Neural progenitor cell (in vitro differentiated cells): ENCODE measurements at regions not wholly inside any gene's neighbourhood (a gene's known extent, or its start where the extent isn't known, plus 50 kb on each side); places are given as distances from the start of the nearest gene placed in this dataset.

Experiments used
- DNase-seq: peaks from one replicate; pipeline ENCODE4 v3.0.0-alpha.2; 2016; ENCODE audit warnings: low spot score
- H2AFZ ChIP-seq: fragments of 200-600 bp; sonication (generic); replicated peaks from 2 replicates; pipeline ENCODE4 v1.6.1; 2016; ENCODE audit warnings: antibody characterized with exemption
- H3F3A ChIP-seq: fragments of 200-600 bp; sonication (generic); 2 replicates; pipeline ENCODE4 v1.6.1; 2016; ENCODE audit warnings: antibody characterized with exemption, low read depth
- H3K27ac ChIP-seq: fragments of 200-600 bp; sonication (generic); 2 replicates; pipeline ENCODE4 v1.5.1; 2016; ENCODE audit warnings: mild to moderate bottlenecking
- H3K27me3 ChIP-seq: fragments of 200-600 bp; sonication (generic); 2 replicates; pipeline ENCODE4 v1.6.1; 2016; ENCODE audit warnings: mild to moderate bottlenecking, moderate library complexity
- H3K36me3 ChIP-seq: fragments of 200-600 bp; sonication (generic); 2 replicates; pipeline ENCODE4 v1.5.1; 2016
- H3K4me1 ChIP-seq: fragments of 200-600 bp; sonication (generic); 2 replicates; pipeline ENCODE4 v1.6.1; 2016; ENCODE audit warnings: mixed run types
- H3K4me2 ChIP-seq: fragments of 200-600 bp; sonication (generic); 2 replicates; pipeline ENCODE4 v1.6.1; 2016
- H3K4me3 ChIP-seq: fragments of 200-600 bp; sonication (generic); 2 replicates; pipeline ENCODE4 v1.5.1; 2016
- H3K79me2 ChIP-seq: fragments of 200-600 bp; sonication (generic); 2 replicates; pipeline ENCODE4 v1.6.1; 2016; ENCODE audit warnings: low read depth
- H3K9ac ChIP-seq: fragments of 200-600 bp; sonication (generic); 2 replicates; pipeline ENCODE4 v1.6.1; 2016
- H3K9me3 ChIP-seq: fragments of 200-600 bp; sonication (generic); 2 replicates; pipeline ENCODE4 v1.5.1; 2016; ENCODE audit warnings: low read depth
- H4K20me1 ChIP-seq: fragments of 200-600 bp; sonication (generic); 2 replicates; pipeline ENCODE4 v1.6.1; 2016; ENCODE audit warnings: low read depth
- H3K27ac Mint-ChIP-seq: 3 replicates; pipeline ENCODE4 v1.8.0; 2021; ENCODE audit warnings: mixed read lengths
- H3K27me3 Mint-ChIP-seq: 2 replicates; pipeline ENCODE4 v1.8.0; 2022; ENCODE audit warnings: low read depth, mild to moderate bottlenecking, inconsistent platforms, moderate library complexity, mixed read lengths; ENCODE audit not compliant: insufficient read depth
- H3K36me3 Mint-ChIP-seq: 3 replicates; pipeline ENCODE4 v1.8.0; 2021; ENCODE audit warnings: mixed read lengths
- H3K4me1 Mint-ChIP-seq: 3 replicates; pipeline ENCODE4 v1.8.0; 2021; ENCODE audit warnings: mixed read lengths
- H3K4me3 Mint-ChIP-seq: 3 replicates; pipeline ENCODE4 v1.8.0; 2021; ENCODE audit warnings: mild to moderate bottlenecking, moderate library complexity, mixed read lengths
- H3K9me3 Mint-ChIP-seq: 3 replicates; pipeline ENCODE4 v1.8.0; 2020; ENCODE audit warnings: mixed read lengths
- EZH2 ChIP-seq: fragments of 200-600 bp; sonication (generic); IDR thresholded peaks from 2 replicates; pipeline ENCODE4 v1.6.1; 2017; ENCODE audit warnings: antibody characterized with exemption, mild to moderate bottlenecking, moderate library complexity
- EZH2phosphoT487 ChIP-seq: fragments of 200-600 bp; sonication (generic); IDR thresholded peaks from 2 replicates; pipeline ENCODE4 v1.6.1; 2017; ENCODE audit warnings: antibody characterized with exemption
- TF ChIP-seq, protein P1 (sequence below): fragments of 200-600 bp; sonication (generic); IDR thresholded peaks from 2 replicates; pipeline ENCODE4 v1.5.1; 2017; ENCODE audit warnings: antibody characterized with exemption, mild to moderate bottlenecking

DNA sequence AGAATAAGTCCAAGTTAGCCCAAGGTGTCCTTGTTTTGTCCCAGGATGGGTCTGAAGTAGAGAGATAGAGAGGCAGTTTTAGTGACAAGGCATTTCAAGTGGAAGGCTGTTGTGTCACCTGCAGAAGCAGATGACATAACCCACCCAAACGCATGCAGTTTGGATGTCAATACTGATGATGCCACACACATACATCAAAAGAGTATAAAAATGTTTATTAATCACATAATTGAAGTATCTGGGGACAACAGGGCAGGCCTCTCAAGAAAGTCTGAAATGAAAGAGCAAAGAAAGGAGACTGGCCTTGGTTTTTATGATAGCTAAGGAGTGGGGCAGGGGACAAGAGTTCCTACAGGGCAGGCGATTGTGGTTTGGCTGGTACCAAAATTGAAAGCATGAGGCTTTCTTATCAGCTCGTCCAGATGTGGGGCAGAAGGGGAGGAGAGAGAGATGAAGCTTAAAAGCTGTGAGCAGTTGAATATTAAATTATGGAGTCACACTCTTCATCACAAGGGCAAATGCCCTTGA lies 78.4 kb upstream of the TSPAN8 start:
- no peaks in the 10 kb centered on the region for H3K36me3 Mint-ChIP-seq
- H3K27me3 Mint-ChIP-seq, result no peaks in the 10 kb centered on the region

DNA sequence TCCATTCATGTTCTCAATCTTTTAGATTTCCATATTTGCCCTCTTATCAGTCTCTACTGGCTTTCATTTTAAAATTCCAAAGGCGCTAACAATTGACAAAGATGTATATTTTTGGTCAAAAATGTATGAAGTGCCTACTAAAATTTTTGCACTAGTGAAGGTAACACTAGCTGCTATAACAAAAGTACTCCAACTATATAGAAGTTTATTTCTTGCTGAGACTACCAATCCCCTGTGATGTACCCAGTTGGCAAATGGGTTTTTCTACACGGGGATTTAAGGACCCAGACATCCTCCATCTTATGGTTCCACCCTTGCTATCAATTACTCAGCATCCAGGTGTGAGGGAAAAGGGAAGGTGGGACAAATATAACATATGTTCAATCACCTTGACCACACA lies 75.3 kb upstream of the TSPAN8 start:
- Mint-ChIP-seq H3K36me3 (no peaks in the 10 kb centered on the region), H3K4me1 (no peaks in the 10 kb centered on the region), H3K4me3 (no peak overlapping the region), H3K27me3 (no peaks in the 10 kb centered on the region), H3K27ac (no peak overlapping the region), H3K9me3 (no peaks in the 10 kb centered on the region)
- no peak overlapping the region for H2AFZ ChIP-seq
- H3K4me3 ChIP-seq, result no peak overlapping the region
- H3K79me2 ChIP-seq, result no peaks in the 10 kb centered on the region
- no peaks in the 10 kb centered on the region for H4K20me1 ChIP-seq
- no peaks in the 10 kb centered on the region for H3K4me1 ChIP-seq
- TF ChIP-seq, protein P1, sequence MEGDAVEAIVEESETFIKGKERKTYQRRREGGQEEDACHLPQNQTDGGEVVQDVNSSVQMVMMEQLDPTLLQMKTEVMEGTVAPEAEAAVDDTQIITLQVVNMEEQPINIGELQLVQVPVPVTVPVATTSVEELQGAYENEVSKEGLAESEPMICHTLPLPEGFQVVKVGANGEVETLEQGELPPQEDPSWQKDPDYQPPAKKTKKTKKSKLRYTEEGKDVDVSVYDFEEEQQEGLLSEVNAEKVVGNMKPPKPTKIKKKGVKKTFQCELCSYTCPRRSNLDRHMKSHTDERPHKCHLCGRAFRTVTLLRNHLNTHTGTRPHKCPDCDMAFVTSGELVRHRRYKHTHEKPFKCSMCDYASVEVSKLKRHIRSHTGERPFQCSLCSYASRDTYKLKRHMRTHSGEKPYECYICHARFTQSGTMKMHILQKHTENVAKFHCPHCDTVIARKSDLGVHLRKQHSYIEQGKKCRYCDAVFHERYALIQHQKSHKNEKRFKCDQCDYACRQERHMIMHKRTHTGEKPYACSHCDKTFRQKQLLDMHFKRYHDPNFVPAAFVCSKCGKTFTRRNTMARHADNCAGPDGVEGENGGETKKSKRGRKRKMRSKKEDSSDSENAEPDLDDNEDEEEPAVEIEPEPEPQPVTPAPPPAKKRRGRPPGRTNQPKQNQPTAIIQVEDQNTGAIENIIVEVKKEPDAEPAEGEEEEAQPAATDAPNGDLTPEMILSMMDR, result no peak
- TF ChIP-seq EZH2, result no peak
- no peak for TF ChIP-seq EZH2phosphoT487
- no peak for DNase-seq
- no peaks in the 10 kb centered on the region for H3K27me3 ChIP-seq
- H3K9me3 ChIP-seq, result peaks cover 3% of the 10 kb centered on the region
- H3K36me3 ChIP-seq, result no peaks in the 10 kb centered on the region
- no peak overlapping the region for H3K4me2 ChIP-seq
- no peak overlapping the region for H3K27ac ChIP-seq
- H3F3A ChIP-seq, result no peaks in the 10 kb centered on the region
- no peak overlapping the region for H3K9ac ChIP-seq

More for the DNA sequence above, 78.4 kb upstream of the TSPAN8 start:
- no peak for TF ChIP-seq EZH2
- TF ChIP-seq, protein P1, result no peak
- TF ChIP-seq EZH2phosphoT487, result no peak
- no peaks in the 10 kb centered on the region for H3K4me1 Mint-ChIP-seq
- no peaks in the 10 kb centered on the region for H3K9me3 ChIP-seq
- no peaks in the 10 kb centered on the region for H3K4me1 ChIP-seq
- H3F3A ChIP-seq, result no peaks in the 10 kb centered on the region
- H3K9me3 Mint-ChIP-seq, result no peaks in the 10 kb centered on the region
- H3K4me3 Mint-ChIP-seq, result no peak overlapping the region
- no peak overlapping the region for H3K27ac Mint-ChIP-seq
- no peaks in the 10 kb centered on the region for H3K36me3 ChIP-seq
- no peak overlapping the region for H3K4me3 ChIP-seq
- no peak overlapping the region for H3K9ac ChIP-seq
- no peaks in the 10 kb centered on the region for H4K20me1 ChIP-seq
- no peaks in the 10 kb centered on the region for H3K27me3 ChIP-seq
- no peak overlapping the region for H3K27ac ChIP-seq
- no peak overlapping the region for H3K4me2 ChIP-seq
- DNase-seq, result no peak
- no peak overlapping the region for H2AFZ ChIP-seq
- H3K79me2 ChIP-seq, result no peaks in the 10 kb centered on the region

DNA sequence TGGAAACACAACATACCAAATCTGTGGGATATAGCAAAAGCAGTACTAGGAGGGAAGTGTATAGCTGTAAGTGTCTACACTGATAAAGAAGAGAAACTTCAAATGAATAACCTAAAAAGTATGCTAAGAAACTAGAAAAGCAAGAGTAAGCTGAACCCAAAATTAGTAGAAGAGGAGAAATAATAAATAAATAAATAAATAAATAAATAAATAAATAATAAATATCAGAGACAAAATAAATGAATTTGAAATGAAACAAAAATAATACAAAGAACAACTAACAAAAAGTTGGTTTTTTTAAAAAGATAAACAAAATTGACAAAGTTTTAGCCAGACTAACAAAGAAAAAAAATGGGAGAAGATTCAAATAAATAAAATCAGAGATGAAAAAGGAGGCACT lies 72.7 kb upstream of the TSPAN8 start:
- no peak overlapping the region for H3K27ac Mint-ChIP-seq
- H3K4me1 ChIP-seq, result no peaks in the 10 kb centered on the region
- no peak overlapping the region for H3K27ac ChIP-seq
- H3F3A ChIP-seq, result no peaks in the 10 kb centered on the region
- no peaks in the 10 kb centered on the region for H3K27me3 Mint-ChIP-seq
- H3K9me3 ChIP-seq, result peaks cover 4% of the 10 kb centered on the region
- no peak overlapping the region for H3K4me2 ChIP-seq
- H3K4me3 ChIP-seq, result no peak overlapping the region
- H3K36me3 ChIP-seq, result no peaks in the 10 kb centered on the region
- H3K27me3 ChIP-seq, result no peaks in the 10 kb centered on the region
- no peaks in the 10 kb centered on the region for H4K20me1 ChIP-seq
- TF ChIP-seq, protein P1, result no peak
- TF ChIP-seq EZH2phosphoT487, result no peak
- TF ChIP-seq EZH2, result no peak
- no peaks in the 10 kb centered on the region for H3K9me3 Mint-ChIP-seq
- no peaks in the 10 kb centered on the region for H3K36me3 Mint-ChIP-seq
- H3K9ac ChIP-seq, result no peak overlapping the region
- H3K4me1 Mint-ChIP-seq, result no peaks in the 10 kb centered on the region
- H2AFZ ChIP-seq, result no peak overlapping the region
- no peak overlapping the region for H3K4me3 Mint-ChIP-seq
- H3K79me2 ChIP-seq, result no peaks in the 10 kb centered on the region
- DNase-seq, result no peak
